ENCODE measurements at regions not wholly inside any gene's neighbourhood (a gene's known extent, or its start where the extent isn't known, plus 50 kb on each side); places are given as distances from the start of the nearest gene placed in this dataset.

- TF ChIP-seq POLR2AphosphoS5 (IDR thresholded peaks at IDR 0.05) (no peak), POLR2A (IDR thresholded peaks at IDR 0.05) (no peak)
These were observed 208.7 kb downstream of the SIPA1L2 start for GRCh38 chr1:232421143-232421796.

Data from gastroesophageal sphincter (tissue), 2 donors.